CD4-positive, alpha-beta T cell treated with Interleukin-6 for 4 hours (primary cell): ENCODE measurements at regions not wholly inside any gene's neighbourhood (a gene's known extent, or its start where the extent isn't known, plus 50 kb on each side); places are given as distances from the start of the nearest gene placed in this dataset.

Experiments
- DNase-seq: peaks from one replicate; pipeline ENCODE4 v3.0.0-alpha.2; 2020; ENCODE audit warnings: mixed read lengths

DNA sequence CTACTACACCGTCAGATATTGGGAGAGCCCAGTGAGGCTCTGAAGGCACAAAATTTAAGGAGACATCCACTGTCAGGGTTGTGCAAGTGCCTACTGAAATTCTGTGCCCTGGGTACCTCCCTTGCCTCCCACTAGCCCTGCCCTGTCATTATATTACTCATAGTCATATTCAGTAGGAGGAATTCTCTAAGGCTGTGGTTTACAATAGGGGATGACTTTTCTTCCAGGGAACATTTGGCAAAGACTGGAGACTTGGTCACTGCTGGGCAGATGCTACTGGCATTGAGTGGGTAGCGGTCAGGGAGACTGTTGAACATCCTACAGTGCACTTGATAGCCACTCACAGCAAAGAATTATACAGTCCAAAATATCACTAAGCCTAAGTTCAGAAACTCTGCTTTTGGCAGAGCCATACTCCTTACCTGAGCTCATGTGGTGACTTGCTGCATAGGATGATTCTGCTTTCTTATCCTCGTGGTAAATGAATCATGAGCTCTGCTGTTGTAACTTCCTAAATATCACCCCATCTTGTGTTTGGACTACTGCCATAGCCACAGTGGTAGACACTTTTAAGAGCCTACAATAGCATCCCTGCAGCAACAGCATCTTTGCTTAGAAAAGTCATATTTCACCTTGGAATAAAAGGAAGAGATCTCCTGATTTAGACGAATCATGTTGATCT lies 563.4 kb upstream of the PLXNA2 start:
- DNase-seq = no peak

DNA sequence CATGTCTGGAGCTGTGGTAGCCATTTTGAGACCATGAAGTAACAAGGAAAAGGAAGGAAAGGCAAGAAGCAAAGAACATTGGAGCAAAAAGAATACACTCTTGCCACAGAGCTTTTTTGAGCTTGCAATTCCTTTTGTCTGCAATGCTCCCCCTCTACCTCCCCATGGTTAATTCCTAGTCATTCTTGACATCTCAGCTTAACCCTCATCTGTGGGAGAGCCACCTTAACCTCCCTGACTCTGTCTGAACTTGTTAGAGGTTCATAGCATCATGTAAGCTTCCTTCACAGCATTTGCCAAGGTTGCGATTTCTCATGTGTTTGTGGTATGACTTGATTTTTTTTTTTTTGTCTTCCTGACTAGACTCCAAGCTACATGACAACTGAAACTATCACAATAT lies 564.1 kb upstream of the PLXNA2 start:
- no peak for DNase-seq

DNA sequence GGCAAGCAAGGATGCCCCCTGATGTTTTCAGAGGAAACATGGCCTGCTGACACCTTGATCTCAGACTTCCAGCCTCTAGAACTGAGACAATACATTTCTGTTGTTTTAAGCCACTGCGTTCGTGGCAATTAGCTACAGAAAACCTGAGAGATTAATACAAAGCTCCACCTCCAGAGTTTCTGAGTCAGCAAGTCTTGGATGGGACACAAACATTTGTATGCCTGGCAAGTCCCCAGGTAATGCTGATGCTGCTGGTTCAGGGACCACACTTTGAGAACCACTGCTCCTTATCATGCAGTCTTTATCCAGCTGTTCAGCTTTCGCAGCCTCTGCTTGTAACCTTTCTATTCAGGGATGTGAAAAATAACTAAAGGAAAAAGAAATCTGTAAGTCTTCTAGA lies 565.7 kb upstream of the PLXNA2 start:
- no peak for DNase-seq

- DNase-seq = no peak
Measured at GRCh38 chr1:208818770-208819445, 574.7 kb upstream of the PLXNA2 start.

DNA sequence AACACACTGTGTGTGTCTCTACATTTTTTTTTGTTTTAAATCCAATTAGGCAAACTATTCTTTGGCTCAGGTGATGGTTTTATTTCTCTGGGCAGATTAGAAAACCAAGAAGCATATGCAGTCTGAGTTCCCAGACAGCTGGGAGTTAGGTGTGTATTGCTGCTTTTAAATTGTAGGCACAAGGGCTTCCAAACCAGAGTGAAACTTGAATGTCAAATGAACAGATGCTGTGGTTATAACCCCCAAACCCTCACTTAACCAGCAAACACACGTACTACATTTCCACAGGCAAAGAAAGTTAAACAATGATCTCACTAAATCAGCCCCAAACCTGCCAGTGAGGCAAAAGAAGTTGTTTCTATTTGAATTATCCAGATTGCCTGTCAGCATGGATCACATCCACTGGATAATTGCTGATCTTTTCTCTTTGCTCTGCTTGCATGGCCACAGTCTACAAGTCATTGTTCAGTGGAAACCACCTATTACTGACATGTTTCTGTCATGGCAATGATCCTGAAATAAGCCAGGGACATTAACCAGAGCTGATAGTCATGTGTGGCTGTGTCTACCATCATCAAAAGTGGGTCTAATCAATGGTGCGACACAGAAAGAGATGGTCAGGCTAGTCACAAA lies 576.5 kb upstream of the PLXNA2 start:
- no peak for DNase-seq

DNA sequence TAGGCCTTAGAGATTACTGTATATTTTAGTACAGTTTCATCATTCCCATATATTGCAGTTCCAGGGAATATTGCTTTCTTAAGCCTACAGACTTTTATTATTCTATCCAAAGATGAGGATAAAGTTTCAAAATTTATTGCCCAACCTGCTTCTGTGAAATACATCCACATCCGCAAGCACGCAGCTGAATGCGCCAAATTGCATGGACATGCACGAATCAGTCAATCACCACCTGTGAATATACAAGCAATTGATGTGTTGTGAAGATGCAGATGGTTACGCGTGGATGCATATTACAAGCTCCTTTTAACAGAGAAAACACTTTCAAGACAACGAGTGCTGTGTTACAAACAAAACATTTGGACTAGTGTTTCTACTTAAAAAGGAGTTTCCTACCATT lies 577.8 kb upstream of the PLXNA2 start:
- no peak for DNase-seq

DNA sequence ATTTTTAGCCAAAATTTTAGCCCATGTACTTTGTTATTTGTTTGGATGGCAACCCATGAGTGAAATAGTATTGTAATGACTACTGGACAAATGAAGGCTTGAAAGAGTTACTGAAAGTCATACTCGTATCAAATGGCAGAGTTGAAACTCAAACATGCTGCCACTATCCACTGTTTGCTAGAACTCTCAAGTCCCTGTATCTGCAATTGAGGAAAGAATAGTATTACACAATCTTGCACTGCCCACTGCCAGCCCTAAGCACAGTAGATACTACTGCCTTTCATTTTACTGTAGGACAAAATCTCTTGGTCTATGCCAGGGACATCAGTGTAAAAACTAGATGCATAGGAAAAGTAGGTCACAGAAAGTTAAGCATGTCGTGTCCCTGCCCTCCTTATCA lies 581.1 kb upstream of the PLXNA2 start:
- no peak for DNase-seq

- DNase-seq = no peak
Measured at GRCh38 chr1:208829595-208829994, 585.4 kb upstream of the PLXNA2 start.

GRCh38 chr1:208834381-208835096 lies 590.4 kb upstream of the PLXNA2 start:
- DNase-seq = no peak

DNA sequence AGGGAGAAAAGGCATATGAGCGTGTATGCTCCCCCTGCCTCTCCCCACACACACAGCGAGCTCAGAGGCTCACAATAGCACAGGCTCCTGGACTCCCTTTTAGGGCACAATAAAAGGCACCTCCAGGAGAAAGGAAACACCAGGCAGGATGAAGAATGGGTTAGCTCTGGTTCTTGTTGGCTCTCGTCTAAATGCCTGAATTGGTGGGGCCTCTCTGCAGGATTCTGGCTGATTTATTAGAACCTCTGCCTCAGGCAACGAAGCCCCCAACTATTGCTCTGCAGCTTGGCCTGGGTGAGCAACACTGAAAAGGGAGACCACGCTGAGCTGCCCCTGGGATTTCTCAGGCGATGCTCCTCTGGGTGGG lies 590.9 kb upstream of the PLXNA2 start:
- DNase-seq = no peak

GRCh38 chr1:208835781-208836180 lies 591.6 kb upstream of the PLXNA2 start:
- no peak for DNase-seq

GRCh38 chr1:208837242-208837641 lies 593.1 kb upstream of the PLXNA2 start:
- DNase-seq = no peak

DNA sequence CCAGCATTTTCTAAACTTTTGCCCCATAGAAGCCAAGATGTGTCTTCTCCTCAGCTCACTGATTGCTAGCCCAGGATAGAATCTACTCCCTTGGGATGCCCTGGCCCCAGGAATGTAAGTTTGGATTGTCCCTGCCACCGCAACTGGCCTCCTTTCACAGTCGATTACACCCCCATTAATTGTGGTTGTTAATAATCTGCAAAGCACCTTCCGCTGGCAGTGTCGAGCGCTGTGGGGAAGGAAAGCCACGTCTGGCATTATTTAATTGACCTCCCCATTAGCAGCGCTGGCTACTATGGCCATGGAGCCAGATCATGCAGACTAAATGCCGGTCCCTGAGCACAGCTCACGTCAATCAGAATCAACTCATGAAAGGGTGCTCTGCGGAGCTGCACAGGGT lies 597.3 kb upstream of the PLXNA2 start:
- DNase-seq = no peak

GRCh38 chr1:208842451-208842850 lies 598.3 kb upstream of the PLXNA2 start:
- no peak for DNase-seq

DNA sequence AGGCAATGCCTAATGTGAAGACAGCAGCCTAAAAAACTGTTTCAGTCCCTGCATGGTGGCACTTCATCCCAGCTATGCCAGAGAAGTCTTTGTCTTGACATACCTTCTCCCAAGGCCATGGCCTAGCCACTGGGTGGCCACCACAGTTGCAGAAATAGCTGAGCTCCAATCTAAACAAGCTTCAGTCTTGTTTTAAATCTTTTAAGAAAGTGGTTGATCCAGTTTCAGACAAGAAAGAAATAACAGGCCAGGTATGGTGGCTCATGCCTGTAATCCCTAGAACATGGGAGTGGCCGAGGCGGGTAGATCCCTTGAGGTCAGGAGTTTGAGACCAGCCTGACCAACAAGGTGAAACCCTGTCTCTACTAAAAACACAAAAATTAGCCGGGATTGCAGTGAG lies 600.0 kb upstream of the PLXNA2 start:
- no peak for DNase-seq

DNA sequence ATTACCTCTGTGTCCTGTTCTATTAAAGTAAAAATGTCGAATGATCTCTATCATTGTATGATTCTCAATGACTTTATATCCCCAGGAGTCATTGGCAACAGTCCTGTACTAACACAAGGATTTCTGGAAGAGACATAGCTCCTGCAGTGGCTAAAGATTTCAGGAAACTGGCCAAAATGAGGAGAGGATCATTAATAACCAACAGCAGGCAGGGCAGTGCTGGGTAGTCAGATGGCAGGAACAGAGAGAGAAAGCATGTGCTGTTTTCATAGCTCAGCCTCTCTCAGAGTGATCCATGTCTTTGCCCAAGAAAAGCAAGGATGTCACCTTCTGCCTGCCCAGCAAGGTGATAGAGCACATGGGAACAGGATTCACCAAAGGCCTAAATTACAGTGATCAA lies 604.7 kb upstream of the PLXNA2 start:
- no peak for DNase-seq

- no peak for DNase-seq
Measured at GRCh38 chr1:208850442-208850841, 606.3 kb upstream of the PLXNA2 start.

- DNase-seq = no peak
Measured at GRCh38 chr1:208851366-208851765, 607.2 kb upstream of the PLXNA2 start.

- DNase-seq = no peak
Measured at GRCh38 chr1:208852911-208853310, 608.7 kb upstream of the PLXNA2 start.

- no peak for DNase-seq
Measured at GRCh38 chr1:208855403-208855802, 611.2 kb upstream of the PLXNA2 start.

GRCh38 chr1:208857465-208857864 lies 613.3 kb upstream of the PLXNA2 start:
- DNase-seq = no peak

DNA sequence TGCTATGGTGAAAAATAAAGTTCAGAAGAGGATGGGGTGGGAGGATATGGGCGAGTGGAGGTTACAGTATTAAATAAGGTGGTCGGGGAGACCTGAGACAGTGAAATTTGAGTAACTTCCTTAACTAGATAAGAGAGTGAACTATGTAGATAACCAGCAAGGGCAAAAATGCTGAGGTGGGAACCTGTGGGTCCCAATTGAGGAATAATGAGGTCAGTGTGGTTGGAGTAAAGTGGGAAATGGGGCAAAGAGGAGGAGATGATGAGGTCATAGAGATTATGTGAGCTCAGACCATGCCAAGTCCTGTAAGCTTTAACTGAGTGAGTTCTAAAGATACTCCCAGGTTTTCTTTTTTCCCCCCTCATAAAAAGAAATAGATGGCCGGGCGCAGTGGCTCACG lies 614.6 kb upstream of the PLXNA2 start:
- DNase-seq = no peak

DNA sequence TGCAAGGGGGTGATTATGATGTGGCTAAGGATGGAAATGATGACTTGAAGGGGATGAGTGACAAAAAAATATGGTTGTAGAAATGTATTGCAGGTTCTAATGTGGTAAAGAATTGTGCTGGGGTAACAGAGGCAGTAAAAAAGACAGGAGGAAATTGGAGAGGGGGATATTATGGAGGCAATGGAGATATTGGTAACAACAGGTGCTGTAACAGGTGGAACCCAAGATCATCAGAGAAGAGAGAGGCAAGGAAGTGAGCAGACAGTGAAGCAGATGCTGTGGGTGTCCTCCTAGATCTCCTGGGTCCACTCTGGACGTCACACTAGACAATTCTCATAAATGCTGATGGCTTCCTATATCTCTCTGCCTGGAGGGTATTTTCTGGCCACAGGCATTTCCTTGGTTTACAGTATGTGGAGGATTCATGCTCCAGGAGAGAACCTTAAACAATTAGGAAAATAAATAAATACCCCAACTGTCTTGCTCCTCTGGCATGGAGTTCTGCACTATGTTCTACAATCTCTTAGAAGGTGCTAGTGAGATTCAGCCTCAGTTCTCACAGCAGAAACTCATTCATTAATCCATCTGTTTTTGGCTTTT lies 620.3 kb upstream of the PLXNA2 start:
- no peak for DNase-seq
